Raji (cell line): ENCODE measurements at regions not wholly inside any gene's neighbourhood (a gene's known extent, or its start where the extent isn't known, plus 50 kb on each side); places are given as distances from the start of the nearest gene placed in this dataset.

Source experiments
- POLR2A ChIP-seq: IDR thresholded peaks from 2 replicates; pipeline ENCODE4 v1.6.1; 2011; ENCODE audit warnings: low read depth, low read length, control low read depth; ENCODE audit not compliant: insufficient read depth

DNA sequence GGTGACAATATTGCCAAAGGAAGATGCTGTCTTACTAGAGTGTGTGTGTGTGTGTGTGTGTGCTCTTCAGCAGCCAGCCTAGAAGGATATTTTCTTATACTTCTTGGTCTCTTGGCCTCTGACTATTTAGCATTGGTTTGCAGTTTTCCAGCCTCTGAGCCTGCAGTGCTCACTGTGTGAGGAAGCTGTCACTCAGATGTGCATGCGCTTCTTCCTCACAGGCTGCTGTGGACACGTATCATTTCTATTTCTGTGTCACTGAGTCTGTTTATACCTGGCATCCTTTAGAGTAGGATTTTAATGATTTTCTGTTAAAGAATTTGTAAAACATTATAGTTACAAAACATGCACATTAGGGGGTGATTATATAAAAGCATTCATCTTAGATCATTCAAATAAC lies 83.3 kb downstream of the ALDH8A1 start:
- TF ChIP-seq POLR2A = no peak

DNA sequence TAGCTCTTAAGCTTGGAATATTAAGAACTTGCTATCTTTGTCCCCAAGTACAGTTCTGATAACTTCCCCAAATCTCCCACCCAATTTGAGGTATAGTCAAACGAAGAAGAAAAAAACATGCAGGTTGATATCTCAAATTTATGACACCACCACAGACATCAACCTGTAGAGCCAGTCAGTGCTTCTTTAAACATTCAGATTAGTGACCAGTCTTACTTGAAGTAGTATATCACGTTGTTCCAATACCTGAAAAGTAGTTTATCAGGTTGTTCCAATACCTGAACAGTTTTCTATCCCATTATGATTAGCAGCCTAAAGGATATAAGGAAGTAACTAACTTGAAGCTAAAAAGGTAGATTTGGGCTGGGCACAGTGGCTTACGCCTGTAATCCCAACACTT lies 85.3 kb downstream of the ALDH8A1 start:
- TF ChIP-seq POLR2A = no peak

DNA sequence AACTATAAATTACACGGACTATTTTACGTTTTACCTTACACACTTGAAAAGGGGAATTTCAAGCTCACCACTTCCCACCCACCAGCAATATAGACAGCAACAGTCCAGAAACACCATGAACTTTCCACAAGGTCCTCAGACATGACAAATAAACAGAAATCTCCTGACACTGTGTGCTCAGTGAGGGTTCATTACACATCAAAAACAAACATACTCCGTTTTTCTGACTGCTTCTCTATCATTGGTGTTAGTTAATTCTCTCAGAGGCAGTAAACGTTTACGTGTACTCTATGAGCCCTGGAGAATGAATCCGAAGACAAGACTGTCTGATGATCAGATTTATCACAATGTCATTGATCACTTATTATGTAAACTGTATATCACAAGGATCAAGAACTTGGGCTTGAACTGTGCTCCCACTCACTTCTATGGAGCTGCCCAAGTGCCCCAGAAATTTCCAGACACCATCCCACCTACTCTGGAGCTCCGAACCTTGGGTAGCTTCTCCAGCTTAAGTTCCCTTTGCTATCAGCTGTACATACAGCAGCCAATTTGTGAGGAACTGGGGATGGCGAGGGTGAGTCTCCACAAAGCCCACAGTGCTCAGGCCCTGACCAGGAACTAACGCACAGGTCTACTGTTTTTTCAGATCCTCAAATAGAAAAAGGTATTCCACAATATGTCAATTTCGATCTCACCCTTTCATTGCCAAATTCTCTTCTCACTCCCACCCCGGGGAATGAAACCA lies 86.0 kb downstream of the ALDH8A1 start:
- no peak for TF ChIP-seq POLR2A

DNA sequence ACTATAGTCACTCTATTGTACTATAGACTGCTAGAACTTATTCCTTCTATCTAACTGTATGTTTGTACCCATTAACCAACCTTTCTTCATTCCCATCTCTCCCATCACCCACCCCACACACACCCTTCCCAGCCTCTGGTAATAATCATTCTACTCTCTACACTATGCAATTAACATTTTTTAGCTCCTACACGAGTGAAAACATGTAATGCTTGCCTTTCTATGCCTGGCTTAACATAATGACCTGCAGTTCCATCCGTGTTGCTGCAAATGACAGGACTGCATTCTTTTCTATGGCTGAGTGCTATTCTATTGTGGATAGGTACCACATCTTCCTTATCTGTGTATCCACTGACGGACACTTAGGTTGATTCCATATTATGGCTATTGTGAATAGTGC lies 95.5 kb downstream of the ALDH8A1 start:
- TF ChIP-seq POLR2A = no peak

DNA sequence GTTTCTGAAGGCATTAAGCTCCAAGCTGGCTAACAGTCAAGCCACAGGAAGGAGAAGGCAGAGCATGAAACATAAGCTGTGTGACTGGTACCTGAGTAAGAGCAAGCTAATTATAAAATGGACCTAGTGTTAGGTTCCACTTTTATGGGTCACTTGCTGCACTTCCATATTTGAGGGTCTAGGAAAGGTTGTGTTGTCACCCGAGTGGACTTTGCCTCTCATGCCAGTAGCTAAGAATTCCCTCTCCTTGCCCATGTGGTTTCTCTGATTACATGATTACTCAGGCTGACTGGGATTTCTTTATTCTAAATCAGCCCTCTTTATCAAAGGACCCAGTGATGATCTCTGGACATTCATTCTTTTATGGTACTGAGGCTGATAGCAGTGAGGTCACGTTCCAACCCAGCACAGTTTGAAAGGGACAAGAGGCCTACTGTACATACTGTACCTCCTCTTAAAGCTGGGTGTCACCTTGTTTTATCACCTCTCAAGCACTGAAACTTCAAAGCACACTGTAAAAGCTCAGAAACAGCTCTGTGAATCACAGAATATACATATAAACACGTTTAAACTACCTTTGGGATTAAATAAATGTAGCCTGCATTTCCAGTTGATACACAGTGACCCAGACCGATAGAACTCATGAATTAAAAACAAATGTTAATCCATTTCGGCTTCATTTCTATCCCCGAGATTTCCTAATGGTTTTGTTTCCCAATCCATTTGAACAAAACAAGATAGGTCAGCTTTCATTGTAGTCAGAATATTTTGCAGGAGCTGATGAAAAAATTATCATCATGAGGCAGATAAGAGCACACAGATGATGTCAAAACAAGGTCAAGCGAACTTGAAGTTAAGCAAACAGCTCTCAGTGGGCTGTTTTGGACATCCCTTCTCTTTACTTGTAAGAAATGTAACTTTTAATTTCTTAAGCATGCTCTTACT lies 96.5 kb downstream of the ALDH8A1 start:
- no peak for TF ChIP-seq POLR2A

DNA sequence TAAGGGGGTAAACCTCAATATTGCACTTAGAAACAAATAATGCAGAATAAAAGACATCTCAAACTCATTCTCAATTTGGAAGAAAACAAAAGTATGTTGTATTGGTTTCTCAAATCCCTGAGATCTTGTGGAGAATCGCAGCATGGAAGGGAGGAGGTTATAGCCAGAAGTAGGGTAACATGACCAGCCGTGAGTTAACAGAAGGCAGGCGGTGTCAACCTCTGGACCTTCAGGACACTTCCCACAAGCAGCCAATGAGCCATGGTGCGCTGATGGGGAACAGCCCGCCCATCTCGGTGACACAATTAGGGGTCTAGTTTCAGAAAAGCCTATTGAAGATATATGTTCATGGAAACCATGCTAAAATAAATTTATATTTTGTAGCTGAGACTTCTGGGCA lies 98.4 kb downstream of the ALDH8A1 start:
- TF ChIP-seq POLR2A = no peak

DNA sequence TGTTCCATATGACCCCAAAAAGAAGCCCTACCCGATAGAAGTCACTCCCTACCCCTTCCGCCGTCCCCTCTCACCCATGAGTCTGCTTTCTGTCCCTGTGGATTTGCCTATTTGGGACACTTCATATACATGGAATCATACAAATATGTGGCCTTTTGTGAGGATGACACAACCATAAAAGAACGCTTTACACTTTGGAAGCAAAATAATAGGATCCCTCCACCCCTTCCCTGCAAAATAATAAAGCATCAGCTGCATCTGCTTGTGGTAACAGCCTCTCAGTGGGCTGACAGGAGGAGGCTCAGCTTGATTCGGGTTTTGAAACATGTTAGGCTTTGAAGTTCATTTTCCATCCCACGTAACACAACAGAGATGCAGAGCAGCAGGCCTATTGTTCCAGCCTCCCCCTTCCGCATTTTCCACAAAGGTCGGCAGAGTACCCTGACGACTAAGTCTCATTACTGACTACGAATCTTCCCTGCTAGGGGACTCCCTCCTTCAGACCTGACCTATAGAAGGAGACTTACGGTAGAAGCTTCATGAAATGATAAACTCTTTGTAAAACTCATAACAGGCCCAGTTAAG lies 99.1 kb downstream of the ALDH8A1 start:
- TF ChIP-seq POLR2A = no peak

DNA sequence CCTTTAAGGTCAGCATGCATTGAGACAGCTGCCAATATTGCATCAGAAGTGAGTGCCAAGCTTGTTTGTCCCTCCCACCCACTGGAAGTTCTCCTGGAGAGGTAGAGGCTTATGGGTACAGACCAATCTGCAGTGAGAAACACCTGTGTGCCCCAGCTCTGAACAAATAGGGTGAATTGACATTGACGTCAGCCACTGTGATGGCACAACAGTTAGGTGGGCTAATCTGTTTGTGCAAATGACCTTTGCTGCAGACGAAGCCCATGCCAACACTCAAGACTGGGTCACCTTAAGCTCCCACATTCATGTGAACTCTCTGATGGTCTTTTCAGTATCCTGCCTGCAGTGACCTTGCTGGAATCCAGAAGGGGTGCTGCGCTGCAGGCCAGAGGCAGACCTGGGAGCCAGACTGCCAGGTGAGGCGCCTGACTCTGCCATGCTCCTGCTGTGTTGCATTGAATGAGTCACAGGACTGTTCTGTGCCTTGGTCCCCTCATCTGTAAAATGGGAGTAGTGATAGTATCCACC lies 99.9 kb downstream of the ALDH8A1 start:
- no peak for TF ChIP-seq POLR2A

DNA sequence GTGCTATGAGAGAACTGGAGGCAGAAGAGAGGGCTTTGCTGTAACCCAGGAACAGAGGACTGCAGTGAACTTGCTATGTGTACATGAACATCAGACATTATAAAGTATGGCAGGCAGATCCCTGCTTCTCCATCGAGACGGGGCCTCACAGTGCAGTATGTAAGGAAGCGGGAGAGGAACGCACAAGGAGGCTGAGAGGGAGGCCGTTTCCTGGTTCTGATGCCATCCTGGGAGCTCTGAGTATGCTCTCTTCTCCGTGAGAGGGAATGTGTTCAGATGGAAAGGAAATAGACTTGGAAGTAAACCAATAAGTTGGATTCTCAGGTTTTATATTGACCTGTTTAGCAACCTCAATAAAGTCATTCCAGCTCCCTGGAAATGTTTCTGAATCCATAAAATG lies 101.8 kb downstream of the ALDH8A1 start:
- no peak for TF ChIP-seq POLR2A

DNA sequence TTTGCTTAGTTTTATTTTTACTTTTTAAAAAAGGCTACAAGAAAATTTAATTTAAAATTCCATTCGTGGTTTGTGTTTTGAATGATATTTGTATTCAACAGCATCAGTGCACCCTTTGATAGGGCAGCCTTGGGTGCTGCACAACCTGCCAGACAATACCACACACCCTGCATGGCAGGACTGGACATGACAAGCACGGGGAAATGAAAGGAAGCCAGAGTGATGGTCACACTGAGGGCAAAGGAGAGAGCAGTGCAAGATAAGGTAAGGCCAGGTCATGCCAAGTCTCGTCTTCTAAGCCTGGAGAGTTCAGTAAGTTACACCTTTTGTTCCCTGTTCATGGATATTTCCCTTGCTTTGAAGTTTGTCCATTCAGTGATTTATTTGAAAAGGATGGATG lies 103.0 kb downstream of the ALDH8A1 start:
- no peak for TF ChIP-seq POLR2A

DNA sequence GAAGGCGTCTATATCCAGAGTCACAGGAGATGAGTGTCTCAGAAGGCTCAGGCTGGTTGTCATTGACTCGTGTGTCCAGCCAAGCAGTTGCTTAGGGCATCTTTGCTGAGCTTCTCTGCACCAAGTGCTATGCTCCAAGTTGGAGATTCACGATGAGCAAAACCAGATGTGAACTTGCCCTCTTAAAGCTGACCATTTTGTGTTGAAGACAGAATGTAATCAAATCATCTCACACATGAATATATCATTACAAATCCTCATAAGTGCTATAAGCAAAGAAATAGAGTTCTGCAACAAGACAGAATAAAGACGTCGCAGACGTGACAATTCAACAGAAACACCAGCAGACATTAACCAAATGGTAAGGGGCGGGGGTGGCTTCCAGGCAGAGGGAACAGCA lies 103.9 kb downstream of the ALDH8A1 start:
- no peak for TF ChIP-seq POLR2A

DNA sequence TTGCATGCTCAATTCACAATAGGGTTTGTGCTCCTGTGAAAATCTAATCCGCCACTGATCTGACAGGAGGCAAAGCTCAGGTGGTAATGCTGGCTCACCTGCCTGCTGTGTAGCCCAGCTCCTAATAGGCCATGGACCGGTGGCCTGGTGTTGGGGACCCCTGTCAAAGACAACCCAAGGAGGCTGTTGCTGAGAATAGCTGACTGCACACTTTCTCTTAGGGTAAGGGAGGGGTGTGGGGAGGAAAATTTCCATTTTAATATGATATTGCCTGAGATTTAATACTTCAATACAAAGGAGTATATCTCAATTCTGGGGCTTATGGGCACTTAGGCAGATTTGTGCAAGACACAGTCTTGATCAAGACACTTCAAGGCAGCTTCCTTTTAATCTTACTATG lies 105.8 kb downstream of the ALDH8A1 start:
- TF ChIP-seq POLR2A = no peak

DNA sequence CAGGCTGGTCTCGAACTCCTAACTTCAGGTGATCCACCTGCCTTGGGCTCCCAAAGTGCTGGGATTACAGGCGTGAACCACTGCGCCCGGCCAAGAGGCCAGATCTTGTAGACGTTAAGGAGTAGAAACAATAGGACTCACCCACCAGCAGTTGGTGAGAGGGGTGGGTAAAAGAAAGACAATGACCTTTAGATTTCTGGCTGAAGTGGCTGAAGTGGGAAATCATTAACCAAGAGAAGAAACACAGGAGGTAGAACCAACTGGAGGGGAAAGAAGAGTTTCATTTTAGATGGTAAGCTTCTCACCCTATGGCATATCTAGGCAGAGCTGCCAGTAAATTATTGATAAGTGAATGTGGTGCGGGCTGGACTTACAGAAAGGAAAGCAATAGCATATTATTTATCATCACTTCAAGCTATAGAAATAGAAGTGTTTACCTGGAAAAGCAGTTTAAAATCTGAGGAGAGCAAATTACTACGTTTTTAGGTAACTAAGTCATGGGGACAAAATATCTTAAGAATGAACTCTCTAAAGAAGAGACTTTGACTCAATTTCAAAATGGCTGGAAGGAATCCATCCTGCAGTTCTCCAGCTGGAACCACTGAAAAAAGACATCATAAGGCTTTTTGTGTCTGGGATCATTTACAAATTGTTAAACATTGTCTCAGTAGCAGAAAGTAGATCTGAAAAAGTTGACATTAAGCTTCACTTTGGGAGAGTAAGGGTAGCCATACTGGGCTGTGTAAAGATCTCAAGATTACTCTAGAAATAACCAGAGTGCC lies 109.6 kb downstream of the ALDH8A1 start:
- TF ChIP-seq POLR2A = no peak

DNA sequence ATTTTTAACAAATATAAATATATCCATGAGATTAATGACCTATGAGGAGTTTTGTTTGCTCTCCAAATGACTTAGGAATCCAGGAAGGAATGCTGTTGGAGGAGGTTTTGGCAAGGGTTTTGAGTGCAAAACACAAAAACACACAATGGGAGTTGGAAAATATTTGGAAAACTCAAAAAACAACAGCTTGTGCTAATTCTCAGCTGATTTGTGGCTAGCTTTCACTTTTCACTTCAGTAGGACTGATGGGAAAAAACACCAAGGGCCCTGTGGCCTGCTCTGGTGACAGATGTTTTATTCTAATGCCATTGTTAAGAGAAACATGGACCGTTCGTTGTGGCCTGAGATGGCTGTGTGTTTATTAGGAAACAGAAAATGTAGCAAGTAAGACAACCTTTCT lies 113.9 kb downstream of the ALDH8A1 start:
- no peak for TF ChIP-seq POLR2A

DNA sequence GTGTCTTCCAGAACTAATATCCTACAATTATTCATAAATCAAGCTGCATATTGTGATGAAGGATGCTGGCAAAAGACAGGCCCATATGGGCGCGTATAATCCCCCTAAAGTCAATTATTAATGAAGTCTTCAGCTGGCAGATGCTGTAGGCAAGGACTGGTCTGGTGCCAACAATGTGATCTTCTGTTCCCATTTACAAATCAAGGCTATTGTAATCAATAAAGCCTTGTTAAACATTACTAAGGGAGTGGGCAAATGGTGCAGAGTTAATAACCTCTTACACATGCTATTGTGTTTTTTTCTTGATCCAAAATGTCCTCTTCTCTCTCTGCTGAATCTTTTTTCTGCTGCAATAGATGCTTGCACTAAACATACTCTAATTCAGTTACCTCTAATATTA lies 119.0 kb downstream of the ALDH8A1 start:
- no peak for TF ChIP-seq POLR2A
